Mesodermal cell (in vitro differentiated cells): ENCODE measurements at regions not wholly inside any gene's neighbourhood (a gene's known extent, or its start where the extent isn't known, plus 50 kb on each side); places are given as distances from the start of the nearest gene placed in this dataset.
"Not testable (repeated sequence)": the region's sequence is repeated elsewhere in the genome, so short reads cannot be mapped to it uniquely, and the experiment has no call there.

ENCODE experiments used
- H3K27ac ChIP-seq: 2 replicates; pipeline ENCODE4 v1.7.0; 2013; ENCODE audit warnings: mild to moderate bottlenecking, low read depth, low read length, moderate library complexity; ENCODE audit not compliant: severe bottlenecking
- H3K36me3 ChIP-seq: 2 replicates; pipeline ENCODE4 v1.7.1; 2013; ENCODE audit warnings: mild to moderate bottlenecking, low read length, moderate library complexity; ENCODE audit not compliant: control insufficient read depth, insufficient read depth
- H3K4me1 ChIP-seq: one replicate; pipeline ENCODE4 v1.7.1; 2013; ENCODE audit warnings: mild to moderate bottlenecking, low read length; ENCODE audit not compliant: insufficient read depth, control insufficient read depth, poor library complexity, severe bottlenecking
- H3K4me3 ChIP-seq: 2 replicates; pipeline ENCODE4 v1.7.0; 2013; ENCODE audit warnings: low read length, control low read depth, mild to moderate bottlenecking; ENCODE audit not compliant: insufficient read depth, poor library complexity, severe bottlenecking; ENCODE audit errors: extremely low read depth
- H3K9me3 ChIP-seq: 2 replicates; pipeline ENCODE4 v1.7.1; 2013; ENCODE audit warnings: mild to moderate bottlenecking, low read length, moderate library complexity; ENCODE audit not compliant: control insufficient read depth
- WGBS, 2 experiments: methylation state at CpG; one replicate each; pipeline ENCODE4 v1.1.5; 2013; ENCODE audit warnings: missing lambda C conversion rate in 2 of 2; ENCODE audit not compliant: insufficient coverage in 2 of 2; 5-methylcytosine and 5-hydroxymethylcytosine counted together

DNA sequence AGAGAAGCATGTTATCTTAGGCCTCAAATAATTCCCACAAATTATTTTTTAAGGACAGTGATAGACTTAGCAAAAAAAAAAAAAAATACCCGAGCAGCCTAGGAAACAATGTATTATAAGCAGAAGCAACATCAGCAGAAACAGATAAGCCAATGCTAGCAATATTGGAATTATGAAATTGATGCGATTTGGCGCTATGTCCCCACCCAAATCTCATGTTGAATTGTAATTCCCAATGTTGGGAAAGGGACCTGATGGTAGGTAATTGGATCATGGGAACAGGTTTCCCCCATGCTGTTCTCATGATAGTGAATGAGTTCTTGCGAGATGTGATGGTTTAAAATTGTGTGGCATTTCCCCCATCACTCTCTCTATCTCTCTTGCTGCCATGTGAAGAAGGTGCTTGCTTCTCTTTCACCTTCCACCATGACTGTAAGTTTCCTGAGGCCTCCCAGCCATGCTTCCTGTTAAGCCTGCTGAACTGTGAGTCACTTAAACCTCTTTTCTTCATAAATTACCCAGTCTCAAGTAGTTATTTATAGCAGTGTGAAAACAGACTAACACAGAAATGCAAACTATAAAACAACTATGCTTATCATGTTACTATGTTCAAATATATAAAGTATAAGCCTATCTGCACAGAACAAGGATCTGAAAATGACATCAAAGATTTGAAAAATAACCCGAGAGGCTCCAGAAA, 75.6 kb upstream of the HIVEP3 start:
- Histone ChIP-seq H3K27ac (no peak overlapping the region), H3K4me1 (no peaks in the 10 kb centered on the region), H3K9me3 (no peaks in the 10 kb centered on the region), H3K36me3 (no peaks in the 10 kb centered on the region), H3K4me3 (no peak overlapping the region)
- WGBS, 2 experiments = 93% methylated on average over 2 of the region's 5 CpGs; no CpG with 5 or more reads in 1 of the 2 experiments

DNA sequence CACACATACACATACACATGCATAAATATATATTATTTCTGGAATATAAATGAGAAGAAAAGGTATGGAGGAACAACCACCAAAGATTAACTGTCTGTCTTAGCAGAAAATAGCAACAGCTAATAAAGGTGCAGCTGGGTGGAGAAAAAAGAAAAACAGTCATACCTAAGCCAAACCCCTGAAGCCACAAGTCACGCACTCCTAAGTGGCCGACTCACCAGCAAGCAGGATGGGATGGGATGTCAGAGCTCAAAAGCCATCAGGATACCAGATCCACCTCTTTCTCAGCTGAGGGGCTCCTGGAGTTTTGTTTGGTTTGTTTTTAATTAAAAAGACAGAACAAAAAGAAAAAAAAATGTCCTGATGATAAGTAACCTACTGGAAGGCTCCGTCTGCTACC, 64.7 kb upstream of the HIVEP3 start:
- Histone ChIP-seq H3K4me1 (peaks cover 18% of the 10 kb centered on the region), H3K27ac (no peak overlapping the region), H3K4me3 (no peak overlapping the region), H3K9me3 (no peaks in the 10 kb centered on the region), H3K36me3 (no peaks in the 10 kb centered on the region)
- WGBS, 2 experiments = 80% methylated on average over 1 of the region's 3 CpGs; no CpG with 5 or more reads in 1 of the 2 experiments

DNA sequence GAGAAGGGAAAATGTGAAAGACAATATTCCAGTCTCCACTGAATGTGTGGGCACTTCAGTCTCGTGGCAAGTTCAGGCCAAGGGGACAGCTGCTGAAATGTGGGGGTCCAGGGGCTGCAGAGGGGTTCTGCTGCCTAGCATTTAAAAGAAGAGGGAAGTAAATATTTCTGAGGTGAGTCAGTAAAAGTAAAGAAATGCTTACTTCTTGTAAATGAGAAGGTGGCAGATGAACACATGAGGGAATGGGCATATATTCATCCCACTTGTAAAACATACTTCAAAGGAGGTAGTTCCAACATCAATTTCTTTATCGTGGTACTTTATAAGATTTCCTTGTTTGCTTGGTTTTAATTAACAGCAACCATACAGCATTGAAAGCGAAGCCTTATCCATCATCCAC, 63.1 kb upstream of the HIVEP3 start:
- Histone ChIP-seq H3K36me3 (no peaks in the 10 kb centered on the region), H3K4me3 (no peak overlapping the region), H3K4me1 (peaks cover 18% of the 10 kb centered on the region), H3K9me3 (no peaks in the 10 kb centered on the region), H3K27ac (no peak overlapping the region)
- 50 to 71% methylated on average over 1 of the region's 3 CpGs for WGBS, 2 experiments

DNA sequence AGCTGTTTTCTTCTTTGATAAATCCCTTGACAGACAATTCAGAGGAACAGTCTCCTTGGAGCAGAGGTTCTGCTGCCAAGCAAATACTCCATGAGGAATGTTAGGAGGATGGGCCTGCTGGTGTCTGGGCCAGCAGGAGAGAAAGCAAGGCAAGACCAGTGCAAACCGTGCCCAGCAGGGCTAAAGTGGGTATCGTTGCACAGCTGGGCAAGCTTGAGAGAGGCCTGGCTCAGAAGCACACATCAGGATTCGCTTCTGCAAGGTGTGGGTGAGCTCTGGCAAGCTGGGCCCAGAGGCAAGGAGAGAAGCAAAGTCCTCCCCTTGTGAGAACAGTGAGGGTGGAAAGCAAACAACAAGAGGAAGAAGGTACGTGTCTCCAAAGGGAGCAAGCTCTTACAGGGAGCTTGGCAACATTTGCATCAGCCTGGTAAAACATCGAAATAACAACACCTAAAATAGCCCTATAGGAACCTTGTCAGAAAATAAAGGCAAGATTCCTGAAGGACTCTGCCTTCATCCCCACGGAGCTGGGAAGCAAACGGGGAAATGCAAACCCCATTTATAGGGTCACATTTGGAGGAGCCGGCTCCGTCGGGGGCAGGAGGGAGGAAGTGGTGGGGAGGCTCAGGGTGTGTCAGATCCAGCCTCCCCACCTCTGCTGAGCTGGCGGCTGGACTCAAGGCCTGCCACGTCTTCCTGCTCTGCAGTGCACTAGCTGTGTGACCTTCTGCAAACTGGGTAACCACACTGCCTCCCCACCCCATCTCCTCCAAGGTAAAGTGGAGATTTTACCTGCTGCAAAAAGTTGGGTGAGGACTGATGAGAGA, 62.3 kb upstream of the HIVEP3 start:
- H3K4me3 ChIP-seq = no peak overlapping the region
- no peaks in the 10 kb centered on the region for H3K36me3 ChIP-seq
- no peak overlapping the region for H3K27ac ChIP-seq
- H3K4me1 ChIP-seq = peaks cover 18% of the 10 kb centered on the region
- H3K9me3 ChIP-seq = no peaks in the 10 kb centered on the region
- WGBS, 2 experiments = 68 to 80% methylated on average over 2 to 8 of the region's 12 CpGs

DNA sequence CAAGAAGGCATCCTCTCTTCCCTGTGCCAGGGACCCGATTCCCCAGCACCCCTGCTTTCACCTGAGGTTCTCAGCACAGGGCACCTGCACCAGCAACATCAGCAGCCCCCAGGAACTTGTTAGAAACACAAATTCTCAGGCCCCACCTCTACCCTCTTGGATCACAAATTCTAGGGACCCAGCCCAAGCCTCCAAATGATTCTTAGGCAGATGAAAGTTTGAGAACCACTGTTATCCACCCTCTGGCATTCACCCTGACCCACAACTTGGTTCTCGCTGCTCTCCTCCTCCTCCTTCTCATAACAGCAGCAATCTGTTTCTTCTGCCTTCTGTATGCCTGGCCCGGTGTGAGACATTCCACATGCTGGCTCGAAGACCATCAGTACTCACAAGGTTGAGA, 60.3 kb upstream of the HIVEP3 start:
- H3K36me3 ChIP-seq = no peaks in the 10 kb centered on the region
- no peaks in the 10 kb centered on the region for H3K9me3 ChIP-seq
- 83 to 84% methylated on average over 3 to 4 of the region's 4 CpGs for WGBS, 2 experiments
- peaks cover 18% of the 10 kb centered on the region for H3K4me1 ChIP-seq
- H3K4me3 ChIP-seq = no peak overlapping the region
- no peak overlapping the region for H3K27ac ChIP-seq

DNA sequence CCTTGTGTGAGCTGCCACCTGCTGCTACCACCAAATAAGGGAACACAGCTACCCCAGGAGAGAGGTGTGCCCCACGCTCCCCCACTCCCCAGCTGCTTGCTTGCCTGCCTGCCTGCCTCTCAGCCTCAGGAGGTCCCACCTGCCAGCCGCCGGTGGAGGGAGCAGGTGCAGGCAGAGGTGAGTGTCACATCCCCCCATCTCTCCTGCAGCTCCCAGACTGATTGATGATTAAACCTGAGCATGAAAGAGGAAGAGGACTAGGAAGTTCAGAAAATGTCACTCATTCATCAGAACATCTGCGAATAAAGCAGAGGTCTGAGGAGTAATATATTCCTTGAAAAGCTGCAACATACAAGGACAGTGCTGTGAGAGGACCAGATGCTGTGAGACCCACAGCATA, 58.6 kb upstream of the HIVEP3 start:
- WGBS, 2 experiments = 77 to 100% methylated on average over 1 to 3 of the region's 4 CpGs
- peaks cover 13% of the 10 kb centered on the region for H3K4me1 ChIP-seq
- no peaks in the 10 kb centered on the region for H3K36me3 ChIP-seq
- H3K27ac ChIP-seq = no peak overlapping the region
- no peaks in the 10 kb centered on the region for H3K9me3 ChIP-seq
- no peak overlapping the region for H3K4me3 ChIP-seq

DNA sequence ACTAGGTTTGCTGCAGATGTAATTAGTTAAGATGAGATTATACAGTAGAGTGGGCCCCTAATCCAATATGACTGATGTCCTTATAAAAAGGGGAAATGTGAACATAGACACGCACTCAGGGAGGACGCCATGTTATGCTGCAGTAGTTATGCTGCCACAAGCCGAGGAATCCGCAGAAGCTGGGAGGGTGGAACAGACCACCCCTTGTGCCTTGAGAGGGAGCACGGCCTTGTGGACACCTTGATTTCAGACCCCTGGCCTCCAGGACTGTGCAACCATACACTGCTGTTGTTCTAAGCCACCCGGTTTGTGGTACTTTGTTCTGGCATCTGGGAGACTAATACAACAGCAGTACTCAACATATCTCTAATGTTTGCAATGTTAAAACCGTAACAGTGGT, 57.9 kb upstream of the HIVEP3 start:
- 81 to 95% methylated on average over 7 of the region's 7 CpGs for WGBS, 2 experiments
- H3K36me3 ChIP-seq = no peaks in the 10 kb centered on the region
- no peak overlapping the region for H3K27ac ChIP-seq
- peaks cover 9% of the 10 kb centered on the region for H3K4me1 ChIP-seq
- no peak overlapping the region for H3K4me3 ChIP-seq
- H3K9me3 ChIP-seq = no peaks in the 10 kb centered on the region

DNA sequence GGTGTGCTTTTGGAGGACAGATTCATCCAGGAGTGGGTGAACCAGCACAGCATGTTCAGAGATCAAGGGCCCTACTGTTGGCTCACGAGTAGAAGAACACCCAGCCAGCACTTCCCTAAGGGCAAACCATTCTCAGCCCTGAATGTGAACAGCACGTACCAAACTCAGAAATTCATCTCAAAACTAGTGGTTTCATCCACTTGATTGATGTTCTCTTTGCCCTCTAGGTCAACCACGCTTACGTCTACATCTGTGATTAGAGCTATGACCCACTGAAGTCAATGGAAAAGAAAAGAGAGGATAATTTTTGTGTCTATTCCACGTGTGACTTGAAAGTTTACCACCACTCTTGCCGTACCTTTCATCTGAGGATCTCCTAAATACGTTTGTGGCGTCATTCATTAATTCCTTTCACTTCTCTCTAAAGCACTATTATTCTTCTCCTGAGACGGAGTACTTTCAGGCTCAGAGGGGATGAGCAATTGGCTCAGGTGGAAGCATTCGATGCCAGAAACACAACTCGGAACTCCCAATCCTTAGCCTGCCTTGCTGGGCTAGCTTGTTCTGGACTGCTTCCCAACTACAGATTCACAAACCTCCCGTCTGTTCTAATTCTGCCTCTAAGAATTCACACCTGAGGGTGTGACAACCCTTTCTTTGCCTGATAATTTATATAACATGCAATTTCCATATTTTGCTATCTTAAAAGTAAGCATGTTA, 57.3 kb upstream of the HIVEP3 start:
- no peaks in the 10 kb centered on the region for H3K36me3 ChIP-seq
- WGBS, 2 experiments = 90 to 93% methylated on average over 8 to 11 of the region's 12 CpGs
- H3K27ac ChIP-seq = no peak overlapping the region
- peaks cover 3% of the 10 kb centered on the region for H3K4me1 ChIP-seq
- H3K9me3 ChIP-seq = no peaks in the 10 kb centered on the region
- no peak overlapping the region for H3K4me3 ChIP-seq

DNA sequence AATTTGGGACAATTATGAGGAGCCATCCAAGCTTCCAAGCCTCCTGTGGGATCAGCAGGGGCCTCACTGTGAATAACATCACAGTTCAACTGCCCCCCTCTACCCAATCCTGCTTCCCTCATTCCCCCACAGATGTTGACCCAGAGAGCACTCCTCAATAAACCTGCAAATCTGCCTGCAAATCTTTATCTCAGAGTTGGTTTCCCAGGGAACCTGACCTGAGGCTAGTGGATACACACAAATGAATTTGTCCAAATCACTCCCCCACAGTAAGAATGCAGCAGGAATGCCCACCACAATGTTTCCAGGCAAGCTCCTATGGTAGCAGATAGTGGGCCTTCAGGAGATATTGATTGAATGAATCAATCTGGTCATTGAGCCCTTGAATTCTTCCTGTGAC, 56.4 kb upstream of the HIVEP3 start:
- H3K4me3 ChIP-seq = no peak overlapping the region
- no peaks in the 10 kb centered on the region for H3K36me3 ChIP-seq
- H3K4me1 ChIP-seq = no peaks in the 10 kb centered on the region
- H3K9me3 ChIP-seq = no peaks in the 10 kb centered on the region
- H3K27ac ChIP-seq = no peak overlapping the region

DNA sequence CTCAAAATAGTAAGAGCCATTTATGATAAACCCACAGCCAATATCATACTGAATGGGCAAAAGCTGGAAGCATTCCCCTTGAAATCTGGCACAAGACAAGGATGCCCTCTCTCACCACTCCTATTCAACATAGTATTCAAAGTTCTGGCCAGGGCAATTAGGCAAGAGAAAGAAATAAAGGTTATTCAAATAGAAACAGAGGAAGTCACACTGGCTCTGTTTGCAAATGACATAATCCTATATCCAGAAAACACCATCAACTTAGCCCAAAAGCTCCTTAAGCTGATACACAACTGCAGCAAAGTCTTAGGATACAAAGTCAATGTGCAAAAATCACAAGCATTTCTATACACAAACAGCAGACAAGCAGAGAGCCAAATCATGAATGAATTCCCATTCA, 49.8 kb upstream of the HIVEP3 start:
- H3K4me3 ChIP-seq = not testable (repeated sequence)

More for the DNA sequence above, 49.8 kb upstream of the HIVEP3 start:
- not testable (repeated sequence) for H3K9me3 ChIP-seq, H3K27ac ChIP-seq, H3K4me1 ChIP-seq, H3K36me3 ChIP-seq
